HEK293 (cell line): ENCODE measurements at regions not wholly inside any gene's neighbourhood (a gene's known extent, or its start where the extent isn't known, plus 50 kb on each side); places are given as distances from the start of the nearest gene placed in this dataset.

Experiments
- CTCF ChIA-PET: fragments of 350-600 bp; formaldehyde crosslinking; extraction: SDS; loops from one replicate; lab custom pipeline; 2021; ENCODE audit warnings: antibody characterized with exemption; lab: Yijun Ruan, JAX
- POLR2A ChIA-PET: fragments of 300-600 bp; formaldehyde crosslinking; extraction: SDS; loops from one replicate; lab custom pipeline; 2020; ENCODE audit warnings: antibody characterized with exemption, inconsistent platforms; lab: Yijun Ruan, JAX
- H3K27ac ChIP-seq: fragments of 200-500 bp; sonication (Bioruptor generic); 2 replicates; pipeline ENCODE4 v1.5.1; 2014; ENCODE audit warnings: low read depth, low read length, control low read depth, inconsistent platforms; ENCODE audit errors: extremely low read depth
- H3K36me3 ChIP-seq, 2 experiments: fragments of 200-500 bp in 1 of 2; sonication (Bioruptor generic) in 1 of 2; 1 replicate in 1 of 2; 2 replicates in 1 of 2; pipeline ENCODE4 v1.5.1; 2014 to 2017; ENCODE audit warnings: inconsistent platforms in 2 of 2, low read length in 2 of 2; ENCODE audit not compliant: control insufficient read depth in 2 of 2, insufficient read depth in 1 of 2
- H3K4me1 ChIP-seq: fragments of 200-500 bp; sonication (Bioruptor generic); 2 replicates; pipeline ENCODE4 v1.5.1; 2014; ENCODE audit warnings: mild to moderate bottlenecking, low read length, inconsistent platforms; ENCODE audit not compliant: control insufficient read depth, insufficient read depth
- H3K4me3 ChIP-seq: 2 replicates; pipeline ENCODE4 v1.5.1; 2011; ENCODE audit warnings: low read depth, mild to moderate bottlenecking, control low read depth, low read length, moderate library complexity
- H3K9me3 ChIP-seq: fragments of 200-500 bp; sonication (Bioruptor generic); 2 replicates; pipeline ENCODE4 v1.5.1; 2014; ENCODE audit warnings: low read depth, low read length, inconsistent platforms; ENCODE audit not compliant: control insufficient read depth, insufficient read depth
- GFI1B ChIP-seq: fragments of 450-650 bp; formaldehyde crosslinking; IDR thresholded peaks from 2 replicates; pipeline ENCODE4 v1.5.1; 2016; ENCODE audit warnings: missing biosample characterization, missing genetic modification characterization
- GLIS2 ChIP-seq: fragments of 450-650 bp; formaldehyde crosslinking; IDR thresholded peaks from 2 replicates; pipeline ENCODE4 v1.5.1; 2016; ENCODE audit warnings: missing biosample characterization, missing genetic modification characterization
- KLF10 ChIP-seq: fragments of 450-650 bp; IDR thresholded peaks from 2 replicates; pipeline ENCODE4 v1.5.1; 2018; ENCODE audit warnings: missing biosample characterization, mild to moderate bottlenecking, missing genetic modification characterization
- RBAK ChIP-seq: fragments of 450-650 bp; formaldehyde crosslinking; IDR thresholded peaks from 2 replicates; pipeline ENCODE4 v1.5.1; 2016; ENCODE audit warnings: missing biosample characterization, missing genetic modification characterization
- SCRT1 ChIP-seq: fragments of 450-650 bp; formaldehyde crosslinking; IDR thresholded peaks from 2 replicates; pipeline ENCODE4 v1.5.1; 2016; ENCODE audit warnings: missing biosample characterization, missing genetic modification characterization, borderline replicate concordance
- SCRT2 ChIP-seq: fragments of 450-650 bp; formaldehyde crosslinking; IDR thresholded peaks from 2 replicates; pipeline ENCODE4 v1.5.1; 2016; ENCODE audit warnings: missing biosample characterization, missing genetic modification characterization
- SP7 ChIP-seq: fragments of 450-650 bp; formaldehyde crosslinking; IDR thresholded peaks from 2 replicates; pipeline ENCODE4 v1.5.1; 2016; ENCODE audit warnings: missing biosample characterization, missing genetic modification characterization
- TRIM28 ChIP-seq: IDR thresholded peaks from 2 replicates; pipeline ENCODE4 v1.6.1; 2011; ENCODE audit warnings: low read length, control low read depth, borderline replicate concordance
- ZNF112 ChIP-seq: fragments of 450-650 bp; formaldehyde crosslinking; IDR thresholded peaks from 2 replicates; pipeline ENCODE4 v1.5.0; 2017; ENCODE audit warnings: missing biosample characterization, missing genetic modification characterization
- ZNF169 ChIP-seq: fragments of 450-650 bp; formaldehyde crosslinking; IDR thresholded peaks from 2 replicates; pipeline ENCODE4 v1.5.1; 2016; ENCODE audit warnings: missing biosample characterization, missing genetic modification characterization
- ZNF404 ChIP-seq: fragments of 450-650 bp; formaldehyde crosslinking; IDR thresholded peaks from 2 replicates; pipeline ENCODE4 v1.5.1; 2017; ENCODE audit warnings: missing biosample characterization, missing genetic modification characterization
- ZNF529 ChIP-seq: fragments of 450-650 bp; formaldehyde crosslinking; IDR thresholded peaks from 2 replicates; pipeline ENCODE4 v1.5.1; 2017; ENCODE audit warnings: missing genetic modification characterization, missing biosample characterization; ENCODE audit not compliant: insufficient replicate concordance
- ZNF530 ChIP-seq: fragments of 450-650 bp; formaldehyde crosslinking; IDR thresholded peaks from 2 replicates; pipeline ENCODE4 v1.5.1; 2016; ENCODE audit warnings: low read depth, missing biosample characterization, missing genetic modification characterization
- ZNF549 ChIP-seq: fragments of 450-650 bp; IDR thresholded peaks from 2 replicates; pipeline ENCODE4 v1.5.1; 2018; ENCODE audit warnings: missing biosample characterization, missing genetic modification characterization, mild to moderate bottlenecking, inconsistent platforms, moderate library complexity
- ZNF558 ChIP-seq: fragments of 450-650 bp; formaldehyde crosslinking; IDR thresholded peaks from 2 replicates; pipeline ENCODE4 v1.5.1; 2016; ENCODE audit warnings: missing biosample characterization, missing genetic modification characterization
- ZNF600 ChIP-seq: fragments of 450-650 bp; formaldehyde crosslinking; IDR thresholded peaks from 2 replicates; pipeline ENCODE4 v1.5.1; 2016; ENCODE audit warnings: missing biosample characterization, missing genetic modification characterization
- ZSCAN16 ChIP-seq: fragments of 450-650 bp; formaldehyde crosslinking; IDR thresholded peaks from 2 replicates; pipeline ENCODE4 v1.5.1; 2016; ENCODE audit warnings: missing biosample characterization, missing genetic modification characterization
- ZSCAN30 ChIP-seq: fragments of 450-650 bp; IDR thresholded peaks from 2 replicates; pipeline ENCODE4 v1.5.1; 2018; ENCODE audit warnings: missing biosample characterization, mild to moderate bottlenecking, missing genetic modification characterization, moderate library complexity
- TF ChIP-seq, protein P1 (sequence below): fragments of 450-650 bp; formaldehyde crosslinking; IDR thresholded peaks from 2 replicates; pipeline ENCODE4 v1.5.1; 2016; ENCODE audit warnings: missing biosample characterization, missing genetic modification characterization
- TF ChIP-seq, protein P2 (sequence below): fragments of 450-650 bp; formaldehyde crosslinking; IDR thresholded peaks from 2 replicates; pipeline ENCODE4 v1.5.1; 2016; ENCODE audit warnings: missing biosample characterization, missing genetic modification characterization
- TF ChIP-seq, protein P3 (sequence below): fragments of 450-650 bp; formaldehyde crosslinking; IDR thresholded peaks from 2 replicates; pipeline ENCODE4 v1.5.1; 2016; ENCODE audit warnings: missing biosample characterization, missing genetic modification characterization, low read depth
- TF ChIP-seq, protein P4 (sequence below): fragments of 450-650 bp; formaldehyde crosslinking; IDR thresholded peaks from 2 replicates; pipeline ENCODE4 v1.5.1; 2016; ENCODE audit warnings: missing biosample characterization, missing genetic modification characterization

DNA sequence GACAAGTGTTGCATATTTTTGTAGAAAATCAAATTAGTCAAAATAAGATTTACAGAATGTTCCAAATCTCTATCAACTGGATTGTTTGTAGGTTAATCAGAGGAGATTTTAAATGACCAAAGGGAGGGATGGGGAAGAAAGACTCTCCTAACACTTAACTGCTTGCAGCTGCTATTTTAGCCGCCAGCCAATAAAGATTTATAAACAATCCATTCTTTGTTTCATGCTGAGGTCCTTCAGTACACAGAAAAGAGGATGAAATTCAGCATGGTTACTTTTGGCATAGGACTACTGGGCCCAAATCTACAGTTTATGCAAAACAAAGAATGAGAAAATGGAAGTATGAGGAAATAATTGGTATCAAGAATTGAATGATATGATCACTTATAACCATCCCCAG lies 86.4 kb upstream of the FN1 start:
- ChIA-PET POLR2A (no interaction called here), CTCF (no interaction called here)
- no peaks in the 10 kb centered on the region for H3K4me1 ChIP-seq
- no peaks in the 10 kb centered on the region for H3K9me3 ChIP-seq
- TF ChIP-seq ZNF529 (tag by site-specific recombination) (no peak), SP7 (tag by site-specific recombination) (no peak), ZSCAN16 (no peak), ZNF530 (tag by site-specific recombination) (no peak), ZNF600 (tag by site-specific recombination) (no peak), GFI1B (tag by site-specific recombination) (no peak), TRIM28 (no peak)
- TF ChIP-seq, protein P1, sequence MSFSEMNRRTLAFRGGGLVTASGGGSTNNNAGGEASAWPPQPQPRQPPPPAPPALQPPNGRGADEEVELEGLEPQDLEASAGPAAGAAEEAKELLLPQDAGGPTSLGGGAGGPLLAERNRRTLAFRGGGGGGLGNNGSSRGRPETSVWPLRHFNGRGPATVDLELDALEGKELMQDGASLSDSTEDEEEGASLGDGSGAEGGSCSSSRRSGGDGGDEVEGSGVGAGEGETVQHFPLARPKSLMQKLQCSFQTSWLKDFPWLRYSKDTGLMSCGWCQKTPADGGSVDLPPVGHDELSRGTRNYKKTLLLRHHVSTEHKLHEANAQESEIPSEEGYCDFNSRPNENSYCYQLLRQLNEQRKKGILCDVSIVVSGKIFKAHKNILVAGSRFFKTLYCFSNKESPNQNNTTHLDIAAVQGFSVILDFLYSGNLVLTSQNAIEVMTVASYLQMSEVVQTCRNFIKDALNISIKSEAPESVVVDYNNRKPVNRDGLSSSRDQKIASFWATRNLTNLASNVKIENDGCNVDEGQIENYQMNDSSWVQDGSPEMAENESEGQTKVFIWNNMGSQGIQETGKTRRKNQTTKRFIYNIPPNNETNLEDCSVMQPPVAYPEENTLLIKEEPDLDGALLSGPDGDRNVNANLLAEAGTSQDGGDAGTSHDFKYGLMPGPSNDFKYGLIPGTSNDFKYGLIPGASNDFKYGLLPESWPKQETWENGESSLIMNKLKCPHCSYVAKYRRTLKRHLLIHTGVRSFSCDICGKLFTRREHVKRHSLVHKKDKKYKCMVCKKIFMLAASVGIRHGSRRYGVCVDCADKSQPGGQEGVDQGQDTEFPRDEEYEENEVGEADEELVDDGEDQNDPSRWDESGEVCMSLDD, result no peak
- H3K36me3 ChIP-seq, result no peaks in the 10 kb centered on the region
- no peak overlapping the region for H3K4me3 ChIP-seq
- H3K27ac ChIP-seq, result no peak overlapping the region

DNA sequence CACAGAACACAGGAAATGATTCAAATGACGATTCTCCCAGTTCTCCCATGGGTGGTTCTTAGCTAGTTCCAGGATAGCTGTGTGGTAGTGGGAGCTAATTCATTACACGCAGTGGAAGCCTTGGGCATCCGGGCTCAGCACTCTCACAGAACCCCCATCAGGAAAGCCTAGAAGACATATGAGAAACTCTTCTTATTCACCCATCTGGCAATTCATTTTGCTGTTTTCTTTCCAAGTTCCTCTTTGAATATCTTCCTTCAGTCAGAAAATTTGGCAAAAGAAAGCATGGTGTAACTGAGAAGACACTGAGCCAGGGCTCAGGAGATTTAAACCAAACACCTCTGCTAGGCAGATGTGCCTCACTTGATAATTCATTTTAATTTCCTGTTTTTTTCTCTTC lies 85.2 kb upstream of the FN1 start:
- no peaks in the 10 kb centered on the region for H3K36me3 ChIP-seq
- H3K4me1 ChIP-seq, result no peaks in the 10 kb centered on the region
- TF ChIP-seq ZNF169 (tag by site-specific recombination) (no peak), KLF10 (tag by site-specific recombination) (no peak), ZNF558 (no peak), ZSCAN30 (tag by site-specific recombination) (no peak)
- H3K4me3 ChIP-seq, result no peak overlapping the region
- H3K9me3 ChIP-seq, result no peaks in the 10 kb centered on the region
- ChIA-PET POLR2A (no interaction called here), CTCF (interaction anchor here (0.9 kb wide), 1 partner anchor 502 kb away, joined by 3 read pairs; no protein-coding TSS in a partner anchor)
- H3K27ac ChIP-seq, result no peak overlapping the region

DNA sequence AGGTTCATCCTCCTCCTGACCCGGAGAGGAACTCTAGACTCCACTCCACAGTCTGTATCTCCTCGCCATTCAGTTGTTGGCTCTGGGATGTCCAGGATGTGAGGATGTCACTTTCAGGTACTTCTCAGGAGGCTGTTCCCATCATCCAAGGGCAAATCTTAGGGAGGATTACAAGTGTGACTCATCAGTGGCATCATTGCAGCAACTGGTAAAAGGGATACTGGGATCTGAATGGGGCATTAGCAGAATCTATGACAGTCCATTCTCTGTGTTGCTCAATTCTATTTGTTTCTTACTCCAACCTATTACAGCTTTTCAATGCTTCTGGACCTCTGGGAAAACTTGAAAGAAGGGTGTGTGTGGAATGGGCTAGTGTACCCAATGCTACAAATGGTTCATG lies 81.5 kb upstream of the FN1 start:
- POLR2A ChIA-PET, result no interaction called here
- Histone ChIP-seq H3K9me3 (no peaks in the 10 kb centered on the region), H3K4me3 (no peak overlapping the region), H3K4me1 (no peaks in the 10 kb centered on the region), H3K36me3 (no peaks in the 10 kb centered on the region), H3K27ac (no peak overlapping the region)
- CTCF ChIA-PET, result no interaction called here
- TF ChIP-seq GLIS2 (tag by site-specific recombination) (no peak), ZNF549 (tag by site-specific recombination) (no peak), ZNF404 (no peak), ZNF112 (tag by site-specific recombination) (no peak), SCRT2 (tag by site-specific recombination) (no peak), RBAK (tag by site-specific recombination) (no peak), SCRT1 (tag by site-specific recombination) (no peak)
- TF ChIP-seq, protein P2, sequence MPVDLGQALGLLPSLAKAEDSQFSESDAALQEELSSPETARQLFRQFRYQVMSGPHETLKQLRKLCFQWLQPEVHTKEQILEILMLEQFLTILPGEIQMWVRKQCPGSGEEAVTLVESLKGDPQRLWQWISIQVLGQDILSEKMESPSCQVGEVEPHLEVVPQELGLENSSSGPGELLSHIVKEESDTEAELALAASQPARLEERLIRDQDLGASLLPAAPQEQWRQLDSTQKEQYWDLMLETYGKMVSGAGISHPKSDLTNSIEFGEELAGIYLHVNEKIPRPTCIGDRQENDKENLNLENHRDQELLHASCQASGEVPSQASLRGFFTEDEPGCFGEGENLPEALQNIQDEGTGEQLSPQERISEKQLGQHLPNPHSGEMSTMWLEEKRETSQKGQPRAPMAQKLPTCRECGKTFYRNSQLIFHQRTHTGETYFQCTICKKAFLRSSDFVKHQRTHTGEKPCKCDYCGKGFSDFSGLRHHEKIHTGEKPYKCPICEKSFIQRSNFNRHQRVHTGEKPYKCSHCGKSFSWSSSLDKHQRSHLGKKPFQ, result no peak
- TF ChIP-seq, protein P3, sequence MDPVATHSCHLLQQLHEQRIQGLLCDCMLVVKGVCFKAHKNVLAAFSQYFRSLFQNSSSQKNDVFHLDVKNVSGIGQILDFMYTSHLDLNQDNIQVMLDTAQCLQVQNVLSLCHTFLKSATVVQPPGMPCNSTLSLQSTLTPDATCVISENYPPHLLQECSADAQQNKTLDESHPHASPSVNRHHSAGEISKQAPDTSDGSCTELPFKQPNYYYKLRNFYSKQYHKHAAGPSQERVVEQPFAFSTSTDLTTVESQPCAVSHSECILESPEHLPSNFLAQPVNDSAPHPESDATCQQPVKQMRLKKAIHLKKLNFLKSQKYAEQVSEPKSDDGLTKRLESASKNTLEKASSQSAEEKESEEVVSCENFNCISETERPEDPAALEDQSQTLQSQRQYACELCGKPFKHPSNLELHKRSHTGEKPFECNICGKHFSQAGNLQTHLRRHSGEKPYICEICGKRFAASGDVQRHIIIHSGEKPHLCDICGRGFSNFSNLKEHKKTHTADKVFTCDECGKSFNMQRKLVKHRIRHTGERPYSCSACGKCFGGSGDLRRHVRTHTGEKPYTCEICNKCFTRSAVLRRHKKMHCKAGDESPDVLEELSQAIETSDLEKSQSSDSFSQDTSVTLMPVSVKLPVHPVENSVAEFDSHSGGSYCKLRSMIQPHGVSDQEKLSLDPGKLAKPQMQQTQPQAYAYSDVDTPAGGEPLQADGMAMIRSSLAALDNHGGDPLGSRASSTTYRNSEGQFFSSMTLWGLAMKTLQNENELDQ, result no peak
- TF ChIP-seq, protein P4, sequence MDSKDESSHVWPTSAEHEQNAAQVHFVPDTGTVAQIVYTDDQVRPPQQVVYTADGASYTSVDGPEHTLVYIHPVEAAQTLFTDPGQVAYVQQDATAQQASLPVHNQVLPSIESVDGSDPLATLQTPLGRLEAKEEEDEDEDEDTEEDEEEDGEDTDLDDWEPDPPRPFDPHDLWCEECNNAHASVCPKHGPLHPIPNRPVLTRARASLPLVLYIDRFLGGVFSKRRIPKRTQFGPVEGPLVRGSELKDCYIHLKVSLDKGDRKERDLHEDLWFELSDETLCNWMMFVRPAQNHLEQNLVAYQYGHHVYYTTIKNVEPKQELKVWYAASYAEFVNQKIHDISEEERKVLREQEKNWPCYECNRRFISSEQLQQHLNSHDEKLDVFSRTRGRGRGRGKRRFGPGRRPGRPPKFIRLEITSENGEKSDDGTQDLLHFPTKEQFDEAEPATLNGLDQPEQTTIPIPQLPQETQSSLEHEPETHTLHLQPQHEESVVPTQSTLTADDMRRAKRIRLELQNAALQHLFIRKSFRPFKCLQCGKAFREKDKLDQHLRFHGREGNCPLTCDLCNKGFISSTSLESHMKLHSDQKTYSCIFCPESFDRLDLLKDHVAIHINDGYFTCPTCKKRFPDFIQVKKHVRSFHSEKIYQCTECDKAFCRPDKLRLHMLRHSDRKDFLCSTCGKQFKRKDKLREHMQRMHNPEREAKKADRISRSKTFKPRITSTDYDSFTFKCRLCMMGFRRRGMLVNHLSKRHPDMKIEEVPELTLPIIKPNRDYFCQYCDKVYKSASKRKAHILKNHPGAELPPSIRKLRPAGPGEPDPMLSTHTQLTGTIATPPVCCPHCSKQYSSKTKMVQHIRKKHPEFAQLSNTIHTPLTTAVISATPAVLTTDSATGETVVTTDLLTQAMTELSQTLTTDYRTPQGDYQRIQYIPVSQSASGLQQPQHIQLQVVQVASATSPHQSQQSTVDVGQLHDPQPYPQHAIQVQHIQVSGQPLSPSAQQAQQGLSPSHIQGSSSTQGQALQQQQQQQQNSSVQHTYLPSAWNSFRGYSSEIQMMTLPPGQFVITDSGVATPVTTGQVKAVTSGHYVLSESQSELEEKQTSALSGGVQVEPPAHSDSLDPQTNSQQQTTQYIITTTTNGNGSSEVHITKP (tag by site-specific recombination), result no peak
